BE2C (cell line): ENCODE measurements at regions not wholly inside any gene's neighbourhood (a gene's known extent, or its start where the extent isn't known, plus 50 kb on each side); places are given as distances from the start of the nearest gene placed in this dataset.

Experiments
- DNase-seq: peaks from one replicate; pipeline ENCODE4 v3.0.0-alpha.2; 2020
- H3K27me3 ChIP-seq: fragments of 250-450 bp; sonication (Bioruptor Pico); 2 replicates; pipeline ENCODE4 v1.5.1; 2020; ENCODE audit warnings: mild to moderate bottlenecking
- H3K36me3 ChIP-seq: fragments of 250-450 bp; sonication (Bioruptor Pico); 2 replicates; pipeline ENCODE4 v1.5.1; 2020; ENCODE audit warnings: mild to moderate bottlenecking
- H3K4me1 ChIP-seq: fragments of 250-450 bp; sonication (Bioruptor Pico); 2 replicates; pipeline ENCODE4 v1.5.1; 2020
- H3K4me3 ChIP-seq: 2 replicates; pipeline ENCODE4 v1.5.1; 2011; ENCODE audit warnings: low read depth, low read length
- H3K9me3 ChIP-seq: fragments of 250-450 bp; sonication (Bioruptor Pico); 2 replicates; pipeline ENCODE4 v1.5.1; 2020
- TF ChIP-seq, protein P1 (sequence below): IDR thresholded peaks from 2 replicates; pipeline ENCODE4 v1.5.1; 2012; ENCODE audit warnings: mild to moderate bottlenecking, low read depth, low read length

DNA sequence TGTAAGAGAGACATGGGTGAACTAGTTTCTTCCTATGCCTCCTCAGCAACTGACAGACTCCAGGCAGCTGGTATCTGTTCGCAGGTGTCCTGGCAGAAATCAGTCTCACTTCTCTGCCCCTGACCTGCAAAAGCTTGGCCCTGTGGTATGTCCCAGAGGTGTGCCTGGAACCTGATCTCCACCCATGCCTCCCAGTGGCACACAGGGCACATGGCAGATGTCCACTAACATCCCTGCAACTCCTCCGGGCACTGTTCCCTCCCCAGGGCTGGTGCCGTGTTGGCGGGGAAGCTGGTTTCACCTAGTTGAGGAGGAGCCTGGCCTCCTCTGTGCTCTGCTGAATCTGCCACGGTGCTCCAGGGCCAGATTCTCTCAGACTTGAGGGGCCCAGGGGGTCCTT, 123.3 kb upstream of the GGTLC1 start:
- no peaks in the 10 kb centered on the region for H3K9me3 ChIP-seq
- H3K4me3 ChIP-seq, result no peak overlapping the region
- H3K4me1 ChIP-seq, result no peaks in the 10 kb centered on the region
- no peaks in the 10 kb centered on the region for H3K36me3 ChIP-seq
- H3K27me3 ChIP-seq, result no peaks in the 10 kb centered on the region
- TF ChIP-seq, protein P1, sequence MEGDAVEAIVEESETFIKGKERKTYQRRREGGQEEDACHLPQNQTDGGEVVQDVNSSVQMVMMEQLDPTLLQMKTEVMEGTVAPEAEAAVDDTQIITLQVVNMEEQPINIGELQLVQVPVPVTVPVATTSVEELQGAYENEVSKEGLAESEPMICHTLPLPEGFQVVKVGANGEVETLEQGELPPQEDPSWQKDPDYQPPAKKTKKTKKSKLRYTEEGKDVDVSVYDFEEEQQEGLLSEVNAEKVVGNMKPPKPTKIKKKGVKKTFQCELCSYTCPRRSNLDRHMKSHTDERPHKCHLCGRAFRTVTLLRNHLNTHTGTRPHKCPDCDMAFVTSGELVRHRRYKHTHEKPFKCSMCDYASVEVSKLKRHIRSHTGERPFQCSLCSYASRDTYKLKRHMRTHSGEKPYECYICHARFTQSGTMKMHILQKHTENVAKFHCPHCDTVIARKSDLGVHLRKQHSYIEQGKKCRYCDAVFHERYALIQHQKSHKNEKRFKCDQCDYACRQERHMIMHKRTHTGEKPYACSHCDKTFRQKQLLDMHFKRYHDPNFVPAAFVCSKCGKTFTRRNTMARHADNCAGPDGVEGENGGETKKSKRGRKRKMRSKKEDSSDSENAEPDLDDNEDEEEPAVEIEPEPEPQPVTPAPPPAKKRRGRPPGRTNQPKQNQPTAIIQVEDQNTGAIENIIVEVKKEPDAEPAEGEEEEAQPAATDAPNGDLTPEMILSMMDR, result no peak
- no peak for DNase-seq

DNA sequence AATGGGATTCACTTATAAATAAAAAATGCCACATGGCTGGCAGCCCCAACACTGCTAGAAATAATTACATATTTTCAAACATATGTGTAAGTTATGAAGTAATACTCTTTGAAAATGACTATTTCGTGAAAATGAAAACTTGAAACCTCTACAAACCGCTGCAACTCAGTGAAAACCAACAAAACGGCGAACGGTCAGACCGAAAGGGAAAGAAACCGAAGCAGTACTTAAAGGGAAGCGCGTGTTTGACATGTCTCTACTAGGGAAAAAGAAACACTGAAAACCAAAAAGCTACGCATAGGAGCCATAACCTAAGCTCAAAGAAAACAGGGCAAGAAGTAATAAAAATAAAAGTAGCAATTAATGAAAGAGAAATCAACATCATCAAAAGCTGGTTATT, 121.0 kb upstream of the GGTLC1 start:
- TF ChIP-seq, protein P1, result no peak
- no peak overlapping the region for H3K4me3 ChIP-seq
- H3K4me1 ChIP-seq, result no peaks in the 10 kb centered on the region

DNA sequence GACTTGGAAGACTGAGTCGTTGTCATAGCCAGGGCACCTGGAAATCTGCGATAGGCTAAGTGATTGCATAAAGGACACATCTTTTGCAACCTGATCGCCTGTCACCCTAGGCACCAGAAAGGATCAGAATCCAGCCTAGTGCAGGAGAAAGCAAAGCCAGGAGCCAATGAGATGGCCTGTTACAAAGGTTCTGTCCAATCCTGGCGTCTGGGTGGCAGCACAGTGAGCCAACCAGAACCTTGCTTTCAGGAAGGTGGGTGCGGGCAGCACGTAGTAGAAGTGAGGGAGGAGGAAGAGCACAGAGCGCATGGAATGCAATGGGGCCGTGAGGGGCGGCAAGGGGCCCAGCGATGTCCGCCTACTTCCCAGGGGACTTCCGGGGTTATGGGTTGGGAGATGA, 120.4 kb upstream of the GGTLC1 start:
- H3K27me3 ChIP-seq, result no peaks in the 10 kb centered on the region
- no peak for DNase-seq
- TF ChIP-seq, protein P1, result no peak
- H3K36me3 ChIP-seq, result no peaks in the 10 kb centered on the region
- no peak overlapping the region for H3K4me3 ChIP-seq
- H3K4me1 ChIP-seq, result no peaks in the 10 kb centered on the region
- no peaks in the 10 kb centered on the region for H3K9me3 ChIP-seq

More for the DNA sequence above, 121.0 kb upstream of the GGTLC1 start:
- no peak for DNase-seq
- no peaks in the 10 kb centered on the region for H3K27me3 ChIP-seq
- H3K36me3 ChIP-seq, result no peaks in the 10 kb centered on the region
- no peaks in the 10 kb centered on the region for H3K9me3 ChIP-seq

DNA sequence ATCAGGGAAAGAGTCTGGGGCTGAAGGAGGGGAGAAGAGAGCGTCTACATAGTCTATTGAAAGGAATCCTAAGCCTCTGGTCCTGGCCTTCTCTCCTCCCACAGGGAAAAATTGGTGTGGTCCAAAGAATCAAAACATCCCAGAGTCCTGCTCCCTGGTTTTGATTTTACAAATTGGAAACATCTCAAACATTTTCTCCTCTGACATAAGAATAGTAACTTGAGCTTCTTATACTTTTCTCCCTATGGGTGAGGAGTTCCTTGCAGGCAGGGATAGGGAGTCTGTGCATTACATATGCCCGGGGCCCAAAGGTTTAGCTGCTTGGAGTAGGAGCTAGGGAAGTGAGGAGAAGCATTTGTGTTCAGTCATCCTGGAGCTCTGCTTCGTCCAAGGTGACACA, 120.0 kb upstream of the GGTLC1 start:
- Histone ChIP-seq H3K4me3 (no peak overlapping the region), H3K9me3 (no peaks in the 10 kb centered on the region), H3K4me1 (no peaks in the 10 kb centered on the region), H3K36me3 (no peaks in the 10 kb centered on the region), H3K27me3 (no peaks in the 10 kb centered on the region)
- no peak for DNase-seq
- TF ChIP-seq, protein P1, result no peak

DNA sequence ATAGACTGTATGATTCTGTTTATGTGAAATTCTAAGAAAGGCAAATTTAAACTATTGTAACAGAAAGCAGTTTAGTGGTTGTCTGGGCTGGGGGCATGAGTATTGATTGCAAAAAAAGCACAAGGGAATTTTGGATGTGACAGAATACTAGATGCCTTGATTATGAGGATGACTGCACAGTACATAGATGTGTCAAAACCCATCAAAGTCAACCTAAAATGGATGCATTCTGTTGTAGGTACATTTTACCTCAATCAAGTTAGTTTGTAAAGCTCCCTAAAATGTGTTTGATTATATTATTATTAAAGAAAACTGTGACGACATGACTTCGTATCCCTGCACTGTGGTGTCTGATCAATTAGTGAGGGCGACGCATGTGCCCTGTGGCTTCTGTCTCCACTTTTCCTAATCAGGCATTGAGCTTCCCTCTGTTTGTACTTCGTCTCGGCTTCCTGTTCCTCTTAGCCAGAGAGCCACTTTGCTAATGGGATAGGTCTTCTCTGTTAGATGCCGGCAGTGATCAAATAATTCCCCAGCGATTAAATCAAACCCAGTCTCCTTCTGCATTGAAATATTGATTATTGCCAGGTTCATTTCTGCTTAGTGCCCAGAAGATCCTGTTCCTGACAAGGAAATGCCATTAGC, 118.3 kb upstream of the GGTLC1 start:
- H3K4me1 ChIP-seq, result no peaks in the 10 kb centered on the region
- H3K4me3 ChIP-seq, result no peak overlapping the region
- H3K9me3 ChIP-seq, result no peaks in the 10 kb centered on the region
- no peaks in the 10 kb centered on the region for H3K27me3 ChIP-seq
- DNase-seq, result no peak
- TF ChIP-seq, protein P1, result no peak
- no peaks in the 10 kb centered on the region for H3K36me3 ChIP-seq

DNA sequence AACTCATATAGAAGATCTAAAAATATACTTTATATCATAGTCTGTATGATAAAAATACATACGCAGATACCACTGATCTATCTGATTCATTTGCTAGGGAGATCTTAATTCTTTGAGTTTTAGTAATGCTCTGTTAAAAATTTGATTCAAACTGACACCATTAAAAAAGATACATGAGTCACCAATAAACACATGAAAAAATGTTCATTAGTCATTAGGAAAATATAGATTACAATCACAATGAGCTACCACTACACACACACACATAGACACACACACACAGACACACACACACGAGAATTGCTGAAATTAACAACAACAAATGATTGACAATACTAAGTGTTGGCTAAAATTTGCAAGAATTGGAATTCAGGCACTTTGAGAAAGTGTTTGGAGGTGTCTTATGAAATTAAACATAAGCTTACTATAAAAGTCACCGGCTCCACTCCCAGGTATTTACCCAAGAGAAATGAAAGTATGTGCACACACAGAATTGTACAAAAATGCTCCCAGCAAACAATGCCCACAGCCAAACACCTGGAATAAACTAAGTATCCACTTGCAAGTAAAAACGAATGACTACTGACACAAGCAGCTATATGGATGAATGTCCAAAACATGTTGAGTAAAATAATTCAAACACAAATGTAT, 117.7 kb upstream of the GGTLC1 start:
- no peaks in the 10 kb centered on the region for H3K36me3 ChIP-seq

More for the DNA sequence above, 117.7 kb upstream of the GGTLC1 start:
- no peak overlapping the region for H3K4me3 ChIP-seq
- H3K9me3 ChIP-seq, result no peaks in the 10 kb centered on the region
- H3K27me3 ChIP-seq, result no peaks in the 10 kb centered on the region
- no peak for DNase-seq
- TF ChIP-seq, protein P1, result no peak
- no peaks in the 10 kb centered on the region for H3K4me1 ChIP-seq
